H9 (cell line): ENCODE measurements at regions not wholly inside any gene's neighbourhood (a gene's known extent, or its start where the extent isn't known, plus 50 kb on each side); places are given as distances from the start of the nearest gene placed in this dataset.

ENCODE experiments used
- DNase-seq: peaks from one replicate; pipeline ENCODE4 v3.0.0-alpha.2; 2017
- H2AFZ ChIP-seq: one replicate; pipeline ENCODE4 v1.6.1; 2013; ENCODE audit warnings: mild to moderate bottlenecking, low read length, control low read depth, moderate library complexity
- H2AK5ac ChIP-seq: 2 replicates; pipeline ENCODE4 v1.6.1; 2013; ENCODE audit warnings: low read length, control low read depth, mixed read lengths; ENCODE audit not compliant: insufficient read length
- H2BK120ac ChIP-seq: one replicate; pipeline ENCODE4 v1.6.1; 2013; ENCODE audit warnings: low read depth, mild to moderate bottlenecking, low read length, control low read depth, inconsistent platforms; ENCODE audit not compliant: poor library complexity, severe bottlenecking
- H2BK12ac ChIP-seq: 2 replicates; pipeline ENCODE4 v1.6.1; 2013; ENCODE audit warnings: low read length, control low read depth, mixed read lengths, low read depth; ENCODE audit not compliant: insufficient read length
- H2BK15ac ChIP-seq: 2 replicates; pipeline ENCODE4 v1.6.1; 2013; ENCODE audit warnings: low read depth, low read length, control low read depth
- H2BK20ac ChIP-seq: one replicate; pipeline ENCODE4 v1.6.1; 2013; ENCODE audit warnings: low read depth, mild to moderate bottlenecking, low read length, control low read depth, inconsistent platforms; ENCODE audit not compliant: poor library complexity, severe bottlenecking
- H2BK5ac ChIP-seq: 2 replicates; pipeline ENCODE4 v1.6.1; 2013; ENCODE audit warnings: low read length, control low read depth, mixed read lengths; ENCODE audit not compliant: insufficient read length
- H3K14ac ChIP-seq: 2 replicates; pipeline ENCODE4 v1.6.1; 2013; ENCODE audit warnings: low read length, control low read depth; ENCODE audit not compliant: insufficient read depth
- H3K18ac ChIP-seq: 2 replicates; pipeline ENCODE4 v1.6.1; 2013; ENCODE audit warnings: low read depth, mild to moderate bottlenecking, mixed read lengths, low read length, control low read depth; ENCODE audit not compliant: insufficient read length
- H3K23ac ChIP-seq: 2 replicates; pipeline ENCODE4 v1.6.1; 2013; ENCODE audit warnings: low read length, control low read depth, mixed read lengths, low read depth; ENCODE audit not compliant: insufficient read length
- H3K23me2 ChIP-seq: 2 replicates; pipeline ENCODE4 v1.6.1; 2013; ENCODE audit warnings: low read depth, mild to moderate bottlenecking, mixed read lengths, low read length, control low read depth; ENCODE audit not compliant: insufficient read length, poor library complexity, severe bottlenecking
- H3K27ac ChIP-seq: 2 replicates; pipeline ENCODE4 v1.5.1; 2013; ENCODE audit warnings: low read length, control low read depth, mixed read lengths, low read depth; ENCODE audit not compliant: insufficient read length
- H3K27me3 ChIP-seq: 2 replicates; pipeline ENCODE4 v1.6.1; 2013; ENCODE audit warnings: low read length, control low read depth, inconsistent platforms; ENCODE audit not compliant: insufficient read depth
- H3K4ac ChIP-seq: 2 replicates; pipeline ENCODE4 v1.6.1; 2013; ENCODE audit warnings: low read depth, mild to moderate bottlenecking, control low read depth, inconsistent platforms, low read length, moderate library complexity
- H3K4me1 ChIP-seq: 2 replicates; pipeline ENCODE4 v1.6.1; 2013; ENCODE audit warnings: low read length, control low read depth, inconsistent platforms; ENCODE audit not compliant: insufficient read depth
- H3K4me2 ChIP-seq: 2 replicates; pipeline ENCODE4 v1.6.1; 2013; ENCODE audit warnings: low read length, control low read depth, mixed read lengths; ENCODE audit not compliant: insufficient read length, insufficient read depth
- H3K56ac ChIP-seq: 2 replicates; pipeline ENCODE4 v1.6.1; 2013; ENCODE audit warnings: low read depth, mild to moderate bottlenecking, mixed read lengths, low read length, control low read depth; ENCODE audit not compliant: insufficient read length
- H3K79me1 ChIP-seq: 2 replicates; pipeline ENCODE4 v1.6.1; 2013; ENCODE audit warnings: low read depth, mild to moderate bottlenecking, moderate library complexity, low read length, control low read depth, inconsistent platforms; ENCODE audit not compliant: insufficient read depth, poor library complexity, severe bottlenecking
- H3K79me2 ChIP-seq: 2 replicates; pipeline ENCODE4 v1.6.1; 2013; ENCODE audit warnings: low read length, control low read depth, inconsistent platforms; ENCODE audit not compliant: insufficient read depth
- H3K9ac ChIP-seq: 2 replicates; pipeline ENCODE4 v1.6.1; 2013; ENCODE audit warnings: low read length, control low read depth, mixed read lengths; ENCODE audit not compliant: insufficient read length; ENCODE audit errors: extremely low read depth
- H3K9me3 ChIP-seq: one replicate; pipeline ENCODE4 v1.6.1; 2013; ENCODE audit warnings: low read depth, low read length, inconsistent platforms; ENCODE audit not compliant: control insufficient read depth
- H3T11ph ChIP-seq: one replicate; pipeline ENCODE4 v1.6.1; 2013; ENCODE audit warnings: mild to moderate bottlenecking, low read length, control low read depth, inconsistent platforms
- H4K20me1 ChIP-seq: one replicate; pipeline ENCODE4 v1.6.1; 2013; ENCODE audit not compliant: control insufficient read depth, insufficient read length, insufficient read depth
- H4K5ac ChIP-seq: 2 replicates; pipeline ENCODE4 v1.6.1; 2013; ENCODE audit warnings: low read depth, mild to moderate bottlenecking, mixed read lengths, low read length, control low read depth; ENCODE audit not compliant: insufficient read length
- H4K8ac ChIP-seq: replicated peaks from 2 replicates; pipeline ENCODE4 v1.6.1; 2013; ENCODE audit warnings: low read length, control low read depth, mixed read lengths, low read depth; ENCODE audit not compliant: insufficient read length
- H4K91ac ChIP-seq: 2 replicates; pipeline ENCODE4 v1.6.1; 2013; ENCODE audit warnings: low read depth, mild to moderate bottlenecking, moderate library complexity, mixed read lengths, low read length, control low read depth; ENCODE audit not compliant: insufficient read length
- H3K27ac Mint-ChIP-seq, 3 experiments: 2 replicates in 2 of 3; 3 replicates in 1 of 3; pipeline ENCODE4 v1.8.0; 2020 to 2021; ENCODE audit warnings: mixed read lengths in 3 of 3, mild to moderate bottlenecking in 1 of 3, moderate library complexity in 1 of 3
- H3K27me3 Mint-ChIP-seq: 2 replicates; pipeline ENCODE4 v1.8.0; 2021; ENCODE audit warnings: low read depth, mild to moderate bottlenecking, moderate library complexity, mixed read lengths
- H3K36me3 Mint-ChIP-seq, 3 experiments: 2 replicates in 2 of 3; 3 replicates in 1 of 3; pipeline ENCODE4 v1.8.0; 2020 to 2021; ENCODE audit warnings: low read depth in 3 of 3, mixed read lengths in 3 of 3; ENCODE audit not compliant: insufficient read depth in 1 of 3
- H3K4me1 Mint-ChIP-seq, 2 experiments: 2 replicates each; pipeline ENCODE4 v1.8.0; 2020; ENCODE audit warnings: mixed read lengths in 2 of 2
- H3K4me3 Mint-ChIP-seq, 2 experiments: 2 replicates in 1 of 2; 3 replicates in 1 of 2; pipeline ENCODE4 v1.8.0; 2020 to 2021; ENCODE audit warnings: mild to moderate bottlenecking in 2 of 2, mixed read lengths in 2 of 2, moderate library complexity in 1 of 2
- H3K9me3 Mint-ChIP-seq, 2 experiments: 2 replicates in 1 of 2; 3 replicates in 1 of 2; pipeline ENCODE4 v1.8.0; 2020; ENCODE audit warnings: mild to moderate bottlenecking in 2 of 2, mixed read lengths in 2 of 2, moderate library complexity in 1 of 2
- WGBS: extraction: QIAGEN DNeasy Blood & Tissue Kit; methylation state at CpG from one replicate; pipeline ENCODE4 v1.1.7; 2013; ENCODE audit warnings: missing lambda C conversion rate, low lambda C conversion rate, mixed read lengths; ENCODE audit not compliant: insufficient read length; ENCODE audit errors: extremely low coverage; 5-methylcytosine and 5-hydroxymethylcytosine counted together
- TF ChIP-seq, protein P1 (sequence below): fragments of 200-600 bp; sonication (generic); conservative IDR thresholded peaks from 3 replicates; pipeline ENCODE4 v1.8.0; 2021; ENCODE audit warnings: antibody characterized with exemption, mild to moderate bottlenecking

DNA sequence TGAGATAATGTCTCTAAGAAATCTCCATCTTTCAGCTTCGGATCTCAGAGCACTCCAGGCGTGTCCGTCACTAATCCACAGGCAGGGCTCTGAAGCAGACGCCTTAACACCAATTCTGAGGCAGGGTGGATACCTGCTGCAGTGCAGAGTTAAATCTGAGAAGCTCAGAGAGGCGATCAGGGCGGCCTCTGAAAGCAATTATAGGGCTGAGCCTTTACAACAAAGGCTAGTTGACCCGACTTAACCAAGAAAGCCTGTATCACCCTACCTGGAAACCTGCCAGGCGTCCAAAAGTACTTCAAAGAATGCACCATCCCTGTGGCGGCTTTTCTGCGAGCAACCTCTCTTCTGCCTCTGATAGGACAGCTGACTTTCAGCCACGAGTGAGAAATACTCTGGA lies 134.8 kb upstream of the MSX2 start:
- no peak overlapping the region for H3K4me2 ChIP-seq
- H4K91ac ChIP-seq = no peak overlapping the region
- no peak overlapping the region for H4K8ac ChIP-seq
- H3K27me3 Mint-ChIP-seq = peaks cover 5% of the 10 kb centered on the region
- no peak overlapping the region for H3K56ac ChIP-seq
- no peak overlapping the region for H2BK12ac ChIP-seq
- no peaks in the 10 kb centered on the region for H3K27me3 ChIP-seq
- H2BK20ac ChIP-seq = no peak overlapping the region
- no peak overlapping the region for H3K14ac ChIP-seq
- WGBS = no CpG with 5 or more reads among the region's 11 CpGs
- H3K27ac ChIP-seq = no peak overlapping the region
- no peak overlapping the region for H3T11ph ChIP-seq
- no peaks in the 10 kb centered on the region for H3K9me3 ChIP-seq
- no peak overlapping the region for H2BK5ac ChIP-seq
- no peak overlapping the region; a peak in 1 of 7 replicates for H3K27ac Mint-ChIP-seq
- H2AFZ ChIP-seq = no peak overlapping the region
- H3K9ac ChIP-seq = no peak overlapping the region
- H3K23me2 ChIP-seq = no peaks in the 10 kb centered on the region
- no peak overlapping the region for H4K5ac ChIP-seq
- no peak overlapping the region for H3K4ac ChIP-seq
- H3K4me1 Mint-ChIP-seq = peaks cover 2 to 4% of the 10 kb centered on the region in 2 experiments; a peak in 3 of 4 replicates
- H3K9me3 Mint-ChIP-seq = peaks cover 12 to 14% of the 10 kb centered on the region in 2 experiments; a peak in 4 of 5 replicates
- H3K4me1 ChIP-seq = no peaks in the 10 kb centered on the region
- H4K20me1 ChIP-seq = no peaks in the 10 kb centered on the region
- no peaks in the 10 kb centered on the region for H3K79me1 ChIP-seq
- TF ChIP-seq, protein P1, sequence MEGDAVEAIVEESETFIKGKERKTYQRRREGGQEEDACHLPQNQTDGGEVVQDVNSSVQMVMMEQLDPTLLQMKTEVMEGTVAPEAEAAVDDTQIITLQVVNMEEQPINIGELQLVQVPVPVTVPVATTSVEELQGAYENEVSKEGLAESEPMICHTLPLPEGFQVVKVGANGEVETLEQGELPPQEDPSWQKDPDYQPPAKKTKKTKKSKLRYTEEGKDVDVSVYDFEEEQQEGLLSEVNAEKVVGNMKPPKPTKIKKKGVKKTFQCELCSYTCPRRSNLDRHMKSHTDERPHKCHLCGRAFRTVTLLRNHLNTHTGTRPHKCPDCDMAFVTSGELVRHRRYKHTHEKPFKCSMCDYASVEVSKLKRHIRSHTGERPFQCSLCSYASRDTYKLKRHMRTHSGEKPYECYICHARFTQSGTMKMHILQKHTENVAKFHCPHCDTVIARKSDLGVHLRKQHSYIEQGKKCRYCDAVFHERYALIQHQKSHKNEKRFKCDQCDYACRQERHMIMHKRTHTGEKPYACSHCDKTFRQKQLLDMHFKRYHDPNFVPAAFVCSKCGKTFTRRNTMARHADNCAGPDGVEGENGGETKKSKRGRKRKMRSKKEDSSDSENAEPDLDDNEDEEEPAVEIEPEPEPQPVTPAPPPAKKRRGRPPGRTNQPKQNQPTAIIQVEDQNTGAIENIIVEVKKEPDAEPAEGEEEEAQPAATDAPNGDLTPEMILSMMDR = no peak
- H3K36me3 Mint-ChIP-seq = peaks cover 0 to 11% (median 5%) of the 10 kb centered on the region in 3 experiments; a peak in 4 of 7 replicates
- H3K79me2 ChIP-seq = no peaks in the 10 kb centered on the region
- H3K4me3 Mint-ChIP-seq = no peak overlapping the region
- no peak for DNase-seq
- no peak overlapping the region for H2AK5ac ChIP-seq
- no peak overlapping the region for H2BK120ac ChIP-seq
- H3K23ac ChIP-seq = no peak overlapping the region
- H2BK15ac ChIP-seq = no peak overlapping the region
- no peak overlapping the region for H3K18ac ChIP-seq
